Small intestine (tissue), 7 donors: ENCODE measurements at regions not wholly inside any gene's neighbourhood (a gene's known extent, or its start where the extent isn't known, plus 50 kb on each side); places are given as distances from the start of the nearest gene placed in this dataset.

ENCODE experiments used
- DNase-seq, 2 donors: peaks; one replicate each; pipeline versions ENCODE4 v3.0.0 to v3.0.0-alpha.2; 2013
- FAIRE-seq: peaks from 2 replicates; lab custom pipeline; 2012; peaks lifted over from hg19 to GRCh38; lab: Jason Lieb, UNC
- H3K27ac ChIP-seq, 3 donors: one replicate each; pipeline ENCODE4 v1.5.1; 2013; ENCODE audit warnings: low read length in 2 of 3, mild to moderate bottlenecking in 2 of 3, control low read depth in 1 of 3, inconsistent platforms in 1 of 3, low read depth in 1 of 3, moderate library complexity in 1 of 3
- H3K27me3 ChIP-seq, 3 donors: one replicate each; pipeline ENCODE4 v1.6.1; 2013; ENCODE audit warnings: low read length in 3 of 3, inconsistent platforms in 1 of 3; ENCODE audit not compliant: control insufficient read depth in 3 of 3, insufficient read depth in 3 of 3
- H3K36me3 ChIP-seq, 3 donors: one replicate each; pipeline ENCODE4 v1.6.1; 2013; ENCODE audit warnings: low read length in 3 of 3, inconsistent platforms in 1 of 3, low read depth in 1 of 3, mild to moderate bottlenecking in 1 of 3, moderate library complexity in 1 of 3; ENCODE audit not compliant: control insufficient read depth in 3 of 3, insufficient read depth in 2 of 3
- H3K4me1 ChIP-seq, 3 donors: one replicate each; pipeline ENCODE4 v1.6.1; 2013; ENCODE audit warnings: low read length in 2 of 3, inconsistent platforms in 1 of 3, low read depth in 1 of 3, mild to moderate bottlenecking in 1 of 3, moderate library complexity in 1 of 3; ENCODE audit not compliant: control insufficient read depth in 3 of 3, insufficient read depth in 2 of 3
- H3K4me3 ChIP-seq, 3 donors: one replicate each; pipeline ENCODE4 v1.5.1; 2013; ENCODE audit warnings: low read length in 3 of 3, control low read depth in 1 of 3, inconsistent platforms in 1 of 3, low read depth in 1 of 3, mild to moderate bottlenecking in 1 of 3, moderate library complexity in 1 of 3
- H3K9me3 ChIP-seq, 2 donors: one replicate each; pipeline ENCODE4 v1.6.1; 2013; ENCODE audit warnings: low read depth in 1 of 2, low read length in 1 of 2; ENCODE audit not compliant: control insufficient read depth in 2 of 2, insufficient read depth in 1 of 2
- WGBS, 3 donors: extraction: QIAGEN DNeasy Blood & Tissue Kit; methylation state at CpG; one replicate each; pipeline ENCODE4 v1.1.7; 2013; 5-methylcytosine and 5-hydroxymethylcytosine counted together
- donor health status: healthy with polysubstance abuse.
- donor health status: control.
- donor health status: control.
- donor health status: Bipolar disorder and iron deficiency.
- donor health status: healthy.

GRCh38 chr6:40112350-40112749, 178.1 kb upstream of the MOCS1 start:
- peaks cover 0 to 2% of the 10 kb centered on the region in 2 donors for H3K9me3 ChIP-seq
- H3K27ac ChIP-seq, result peak overlapping the region in 1 of 3 donors; percentile 49

GRCh38 chr6:40108736-40109135, 174.5 kb upstream of the MOCS1 start:
- Histone ChIP-seq H3K9me3 (peaks cover 0 to 2% of the 10 kb centered on the region in 2 donors), H3K36me3 (no peaks in the 10 kb centered on the region), H3K27me3 (no peaks in the 10 kb centered on the region), H3K4me1 (peaks cover 3 to 25% (median 3%) of the 10 kb centered on the region in 3 donors), H3K4me3 (no peak overlapping the region), H3K27ac (peak overlapping the region in 1 of 3 donors; percentile 53)
- FAIRE-seq (no peak), DNase-seq (peak; percentile 71 to 83)

More at GRCh38 chr6:40112350-40112749, 178.1 kb upstream of the MOCS1 start:
- no peaks in the 10 kb centered on the region for H3K27me3 ChIP-seq
- H3K4me1 ChIP-seq, result peaks cover 3 to 37% (median 3%) of the 10 kb centered on the region in 3 donors
- no peaks in the 10 kb centered on the region for H3K36me3 ChIP-seq
- H3K4me3 ChIP-seq, result no peak overlapping the region
- DNase-seq, result peak; percentile 57 to 64
- FAIRE-seq, result no peak
- WGBS, 3 donors, result 48 to 70% (median 52%) methylated on average over 4 of the region's 4 CpGs

GRCh38 chr6:40106840-40107239, 172.6 kb upstream of the MOCS1 start:
- Histone ChIP-seq H3K36me3 (no peaks in the 10 kb centered on the region), H3K4me1 (peaks cover 0 to 13% (median 3%) of the 10 kb centered on the region in 3 donors), H3K9me3 (peaks cover 0 to 5% of the 10 kb centered on the region in 2 donors), H3K27me3 (no peaks in the 10 kb centered on the region), H3K27ac (no peak overlapping the region), H3K4me3 (no peak overlapping the region)
- no peak for FAIRE-seq
- no peak for DNase-seq
- WGBS, 3 donors, result 77 to 90% (median 88%) methylated on average over 2 of the region's 2 CpGs

GRCh38 chr6:40098774-40099173, 164.5 kb upstream of the MOCS1 start:
- Histone ChIP-seq H3K27me3 (peaks cover 0 to 5% (median 0%) of the 10 kb centered on the region in 3 donors), H3K9me3 (peaks cover 0 to 3% of the 10 kb centered on the region in 2 donors), H3K36me3 (no peaks in the 10 kb centered on the region), H3K4me3 (no peak overlapping the region), H3K27ac (no peak overlapping the region), H3K4me1 (no peaks in the 10 kb centered on the region)
- DNase-seq (no peak), FAIRE-seq (no peak)
- 73 to 81% (median 76%) methylated on average over 3 of the region's 3 CpGs for WGBS, 3 donors

- no peak for DNase-seq
- peaks cover 0 to 5% (median 0%) of the 10 kb centered on the region in 3 donors for H3K27me3 ChIP-seq
- H3K4me1 ChIP-seq, result no peaks in the 10 kb centered on the region
- no peak for FAIRE-seq
- H3K9me3 ChIP-seq, result no peaks in the 10 kb centered on the region
- no peak overlapping the region for H3K27ac ChIP-seq
- WGBS, 3 donors, result 45 to 51% (median 48%) methylated on average over 2 of the region's 2 CpGs
- H3K4me3 ChIP-seq, result no peak overlapping the region
- no peaks in the 10 kb centered on the region for H3K36me3 ChIP-seq
These were observed 163.3 kb upstream of the MOCS1 start for GRCh38 chr6:40097590-40097989.

- Histone ChIP-seq H3K27ac (no peak overlapping the region), H3K9me3 (no peaks in the 10 kb centered on the region), H3K4me3 (no peak overlapping the region), H3K36me3 (no peaks in the 10 kb centered on the region), H3K27me3 (no peaks in the 10 kb centered on the region), H3K4me1 (peaks cover 0 to 2% (median 0%) of the 10 kb centered on the region in 3 donors)
- FAIRE-seq, result no peak
- WGBS, 3 donors, result 74 to 85% (median 83%) methylated on average over 3 of the region's 3 CpGs
- no peak for DNase-seq
These were observed 149.1 kb upstream of the MOCS1 start for GRCh38 chr6:40083141-40083920.

- H3K27me3 ChIP-seq, result peaks cover 0 to 3% (median 0%) of the 10 kb centered on the region in 3 donors
- no peaks in the 10 kb centered on the region for H3K36me3 ChIP-seq
- H3K4me1 ChIP-seq, result peaks cover 0 to 2% (median 0%) of the 10 kb centered on the region in 3 donors
- no peak overlapping the region for H3K27ac ChIP-seq
- 69 to 81% (median 72%) methylated on average over 6 of the region's 6 CpGs for WGBS, 3 donors
- no peaks in the 10 kb centered on the region for H3K9me3 ChIP-seq
- H3K4me3 ChIP-seq, result no peak overlapping the region
- DNase-seq, result no peak
- FAIRE-seq, result no peak
These were observed 148.2 kb upstream of the MOCS1 start for GRCh38 chr6:40082278-40083043.

GRCh38 chr6:40077736-40078135, 143.5 kb upstream of the MOCS1 start:
- H3K4me3 ChIP-seq, result no peak overlapping the region
- DNase-seq, result no peak
- H3K27me3 ChIP-seq, result peaks cover 0 to 3% (median 0%) of the 10 kb centered on the region in 3 donors
- no peak overlapping the region for H3K27ac ChIP-seq
- WGBS, 3 donors, result 69 to 76% (median 70%) methylated on average over 2 of the region's 2 CpGs
- no peaks in the 10 kb centered on the region for H3K9me3 ChIP-seq
- H3K4me1 ChIP-seq, result peaks cover 0 to 28% (median 3%) of the 10 kb centered on the region in 3 donors
- FAIRE-seq, result no peak
- H3K36me3 ChIP-seq, result no peaks in the 10 kb centered on the region
